NAMALWA (cell line): ENCODE measurements at regions not wholly inside any gene's neighbourhood (a gene's known extent, or its start where the extent isn't known, plus 50 kb on each side); places are given as distances from the start of the nearest gene placed in this dataset.

Source experiments
- DNase-seq: peaks from one replicate; pipeline ENCODE4 v3.0.0-alpha.2; 2015; ENCODE audit warnings: low spot score

DNA sequence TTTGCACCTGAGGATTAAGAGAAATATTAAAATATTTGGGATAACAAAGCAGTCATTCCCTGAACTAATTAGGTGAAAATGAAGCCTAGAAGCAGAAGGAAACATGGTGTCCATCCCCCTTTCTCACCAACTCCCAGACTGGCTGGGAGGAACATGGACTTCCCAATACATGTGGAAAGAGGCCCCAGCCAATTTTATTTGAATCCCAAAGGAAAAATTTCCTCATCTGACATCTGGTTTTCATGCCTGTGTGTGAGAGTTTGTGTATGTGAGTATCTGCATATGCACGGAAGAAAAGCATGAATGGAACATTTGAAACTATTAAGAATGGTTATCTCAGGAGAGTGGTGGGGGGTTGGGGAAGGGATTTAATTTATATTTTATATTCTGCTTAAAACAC is 84.3 kb downstream of the COPS8 start:
- DNase-seq: no peak

DNA sequence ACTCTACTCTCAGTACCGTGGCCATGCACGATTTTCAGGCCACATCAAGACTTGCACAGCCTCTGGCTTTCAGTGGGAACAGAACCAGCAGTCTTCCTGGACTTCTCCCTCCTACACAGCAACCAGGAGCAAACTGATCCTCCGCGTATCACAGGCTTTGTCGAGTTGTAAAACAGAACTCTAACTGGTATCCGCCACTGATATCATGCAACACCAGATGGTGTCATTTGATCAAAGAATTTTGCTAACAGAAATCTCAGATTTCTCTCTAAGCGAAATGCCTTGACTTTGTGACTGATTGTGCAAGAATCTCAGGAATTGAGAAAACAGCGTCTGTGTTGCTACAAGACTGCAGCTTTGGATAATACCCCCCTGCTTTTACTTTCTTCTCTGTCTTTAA is 85.7 kb downstream of the COPS8 start:
- DNase-seq: no peak

DNA sequence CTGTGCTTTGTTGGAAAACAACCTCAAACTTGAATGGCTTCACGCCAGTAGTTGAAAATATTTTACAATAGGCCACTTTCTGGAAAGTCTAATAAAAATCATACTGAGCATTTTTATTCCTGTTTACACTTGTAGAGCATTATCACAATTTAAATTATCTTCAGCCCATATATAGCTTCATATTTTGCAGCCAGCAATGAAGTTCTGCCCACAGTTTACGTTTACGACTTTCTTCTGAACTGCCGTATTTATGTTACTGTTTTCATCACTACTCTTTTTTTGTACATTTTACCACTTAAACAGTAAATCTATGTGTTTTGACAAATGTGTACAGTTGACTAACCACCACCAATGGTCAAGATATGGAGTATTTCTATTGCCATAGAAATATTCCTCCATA is 86.2 kb downstream of the COPS8 start:
- no peak for DNase-seq

DNA sequence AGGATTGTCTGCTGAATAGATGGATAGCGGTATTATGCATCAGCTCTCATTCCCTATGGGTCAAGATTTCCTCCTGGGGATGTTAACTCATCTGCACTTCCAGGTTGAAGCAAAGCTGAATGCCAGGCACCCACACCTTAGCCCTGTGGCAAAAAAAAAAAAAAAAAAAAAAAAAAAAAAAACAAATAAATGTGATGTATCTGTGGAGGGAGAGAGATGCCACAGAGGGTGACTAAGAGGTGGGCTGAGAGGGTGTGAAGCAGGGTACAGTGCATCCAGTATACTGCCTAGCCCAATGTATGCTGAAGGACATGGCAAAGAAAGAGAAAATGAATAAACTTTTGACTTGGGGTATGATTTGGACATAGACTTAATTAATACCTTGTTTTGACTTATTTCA is 91.4 kb downstream of the COPS8 start:
- no peak for DNase-seq

DNA sequence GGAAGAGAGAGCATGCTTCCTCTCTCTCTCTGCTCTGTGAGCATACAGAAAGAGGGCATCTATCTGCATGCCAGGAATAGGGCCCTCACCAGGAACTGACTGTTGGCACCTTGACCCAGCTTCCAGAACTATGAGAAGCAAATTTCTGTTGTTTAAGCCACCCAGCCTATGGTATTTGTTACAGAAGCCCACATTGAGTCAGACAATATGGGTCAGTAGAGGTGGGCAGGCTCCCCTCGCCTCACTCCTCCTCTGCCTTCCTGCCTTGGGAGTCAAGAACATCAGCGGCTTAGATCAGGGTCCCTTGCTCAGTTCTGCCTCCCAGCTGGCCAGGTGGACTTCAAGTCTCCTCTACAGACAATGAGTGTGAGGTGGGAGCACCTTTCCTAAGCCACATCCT is 92.3 kb downstream of the COPS8 start:
- DNase-seq: no peak

DNA sequence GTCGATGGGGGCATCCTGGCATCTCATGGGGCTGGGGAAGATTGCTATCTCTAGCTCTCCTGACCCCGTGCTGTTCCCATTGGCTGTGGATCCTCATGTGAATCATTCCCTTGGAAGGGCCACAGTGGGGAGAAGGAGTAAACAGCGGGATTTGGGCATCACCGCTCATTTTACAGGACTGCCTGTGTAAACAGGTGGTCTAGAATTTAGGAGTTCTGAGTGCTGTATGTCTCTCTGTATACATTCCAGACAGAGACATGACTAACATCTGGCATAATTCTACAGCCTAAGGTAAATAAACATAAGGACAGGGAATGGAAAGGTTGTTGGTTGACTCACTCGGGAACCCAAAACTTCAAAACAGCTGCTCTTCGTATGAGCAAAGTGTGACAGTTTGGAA is 92.7 kb downstream of the COPS8 start:
- no peak for DNase-seq

DNA sequence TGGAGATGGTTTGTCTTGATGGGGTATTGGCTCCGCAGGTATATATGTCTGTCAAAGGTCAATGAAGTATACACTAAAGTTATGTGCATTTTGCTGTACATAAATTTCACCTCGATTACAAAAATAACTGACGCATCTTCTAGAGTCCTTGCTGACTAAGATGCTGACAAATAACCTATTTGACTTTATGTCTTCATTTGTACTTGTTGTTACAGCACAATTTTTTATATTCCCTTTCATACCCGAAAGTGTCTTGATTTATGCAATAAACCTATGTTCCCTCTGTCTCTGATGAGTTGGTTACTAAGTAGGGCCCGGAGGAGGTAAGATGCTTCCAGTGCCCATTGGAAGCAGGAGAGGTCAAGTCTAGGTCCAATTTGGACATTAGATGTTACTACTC is 93.5 kb downstream of the COPS8 start:
- no peak for DNase-seq

DNA sequence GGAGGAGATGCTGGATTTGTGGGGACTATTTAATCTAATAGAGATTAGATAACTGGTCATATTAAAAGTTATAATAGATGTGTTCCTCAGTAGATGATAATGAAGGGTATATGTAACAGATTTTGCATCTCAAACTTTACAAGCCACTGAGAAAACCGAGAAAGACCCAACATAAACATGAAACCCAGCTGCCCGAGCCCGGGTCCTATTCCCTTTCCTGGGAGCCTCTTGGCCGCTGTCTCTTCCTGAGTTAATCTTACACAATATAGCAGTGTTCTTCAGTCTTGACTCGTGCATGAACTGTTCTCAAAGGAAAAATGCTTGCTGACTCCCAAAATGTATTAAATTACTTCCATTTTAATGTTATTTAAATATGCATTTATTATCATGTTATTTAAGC is 94.5 kb downstream of the COPS8 start:
- DNase-seq: no peak

DNA sequence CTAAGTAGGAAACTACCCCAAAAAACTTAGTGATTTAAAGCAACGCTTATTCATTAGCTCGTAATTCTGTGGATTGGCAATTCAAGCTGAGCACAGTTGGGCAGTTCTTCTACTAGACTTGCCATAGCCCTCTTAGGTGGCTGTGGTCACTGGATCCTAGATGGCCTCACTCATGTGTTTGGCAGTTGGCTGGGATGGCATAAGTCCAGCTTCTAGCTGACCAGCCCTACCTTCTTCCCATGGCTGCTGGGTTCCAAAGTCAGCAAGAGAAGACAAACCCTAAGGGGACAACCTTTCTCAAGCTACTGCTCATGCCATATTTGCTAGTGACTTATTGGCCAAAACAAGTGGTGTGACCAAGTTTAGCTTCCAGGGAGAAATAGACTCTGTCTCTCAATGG is 95.3 kb downstream of the COPS8 start:
- DNase-seq: no peak

DNA sequence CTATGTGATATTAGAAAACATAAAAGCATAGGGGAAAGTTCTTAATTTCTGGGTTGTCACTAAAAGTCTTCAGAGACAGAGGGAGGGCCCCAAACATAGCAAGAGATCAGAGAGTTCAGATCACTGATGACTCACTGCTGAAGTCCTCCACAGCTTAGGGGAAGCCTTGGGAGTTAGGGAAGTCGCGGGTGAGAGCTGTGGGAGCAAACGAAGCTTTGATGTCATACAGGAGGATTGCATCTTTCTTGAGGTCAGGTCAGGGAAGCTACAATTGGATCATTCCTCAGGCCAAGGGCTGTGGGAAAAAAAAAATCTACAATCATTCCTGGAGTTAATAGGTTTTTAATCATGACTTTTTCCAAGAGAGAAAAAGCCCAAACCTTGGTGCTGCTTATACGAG is 96.2 kb downstream of the COPS8 start:
- DNase-seq: no peak

DNA sequence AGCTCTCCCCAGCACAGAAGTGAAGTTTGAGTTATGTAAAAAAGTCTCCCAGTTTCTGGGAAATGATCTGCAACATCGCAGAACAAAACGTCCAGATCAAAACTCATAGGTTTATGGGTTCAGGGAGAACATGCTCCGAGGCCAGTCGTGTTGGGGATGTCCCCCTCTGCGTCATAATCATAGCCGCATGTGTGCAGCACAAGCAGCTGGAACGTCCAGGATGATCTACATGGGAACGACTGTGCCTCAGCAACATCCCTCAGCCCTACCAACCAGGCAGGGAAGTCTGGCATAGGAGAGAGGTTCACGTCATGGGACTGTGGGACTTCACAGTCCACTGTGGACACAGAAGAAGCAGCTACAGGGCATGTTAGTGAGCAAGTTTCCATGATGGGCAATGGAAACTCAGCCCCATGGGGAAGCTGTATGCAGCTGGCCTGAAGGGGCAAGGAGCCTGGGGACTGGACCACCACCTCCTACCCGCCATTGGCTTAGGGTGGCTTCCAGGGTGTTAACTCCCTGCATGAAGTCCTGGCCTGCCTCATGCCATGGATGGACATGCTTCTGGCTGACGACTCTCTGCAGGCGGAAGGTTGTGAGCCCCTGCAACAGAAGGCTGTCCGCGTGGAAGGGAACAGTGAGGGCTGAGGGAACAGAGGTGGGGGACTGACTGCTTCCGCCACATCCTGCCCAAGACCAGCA is 96.9 kb downstream of the COPS8 start:
- DNase-seq: no peak

DNA sequence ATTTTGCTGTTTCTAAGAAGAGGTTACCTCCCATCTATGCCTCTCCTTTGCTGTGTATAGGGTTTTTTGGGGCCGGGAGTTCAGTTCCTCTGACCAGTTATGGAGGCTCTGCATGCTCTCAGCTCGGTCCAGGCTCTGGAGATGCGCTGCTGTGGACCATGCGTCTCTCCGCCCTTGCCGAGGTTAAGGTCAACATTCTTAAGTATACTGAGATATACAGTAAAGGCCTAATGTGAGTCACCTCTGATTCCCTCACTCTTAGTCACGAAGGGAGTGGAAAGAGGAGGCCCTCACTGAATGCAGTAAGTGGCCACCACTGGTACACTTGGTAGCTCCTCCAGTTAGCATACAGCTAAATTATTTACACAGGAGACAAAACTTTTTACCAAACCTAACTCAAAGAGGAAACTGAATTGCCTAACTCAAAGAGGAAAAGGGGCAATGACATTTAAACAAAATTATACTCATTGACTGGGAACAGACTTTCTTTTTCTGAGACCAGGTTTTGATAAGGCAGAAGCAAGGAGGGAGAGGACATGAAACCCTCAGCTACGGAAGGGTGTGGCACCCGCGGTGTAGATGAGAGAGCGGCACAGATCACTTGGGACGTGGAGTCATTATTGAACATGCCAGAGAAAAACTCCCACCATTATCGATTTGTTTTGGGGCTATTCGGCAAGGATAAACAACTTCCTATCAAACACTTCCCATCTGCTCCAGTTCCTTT is 98.7 kb downstream of the COPS8 start:
- DNase-seq: no peak

DNA sequence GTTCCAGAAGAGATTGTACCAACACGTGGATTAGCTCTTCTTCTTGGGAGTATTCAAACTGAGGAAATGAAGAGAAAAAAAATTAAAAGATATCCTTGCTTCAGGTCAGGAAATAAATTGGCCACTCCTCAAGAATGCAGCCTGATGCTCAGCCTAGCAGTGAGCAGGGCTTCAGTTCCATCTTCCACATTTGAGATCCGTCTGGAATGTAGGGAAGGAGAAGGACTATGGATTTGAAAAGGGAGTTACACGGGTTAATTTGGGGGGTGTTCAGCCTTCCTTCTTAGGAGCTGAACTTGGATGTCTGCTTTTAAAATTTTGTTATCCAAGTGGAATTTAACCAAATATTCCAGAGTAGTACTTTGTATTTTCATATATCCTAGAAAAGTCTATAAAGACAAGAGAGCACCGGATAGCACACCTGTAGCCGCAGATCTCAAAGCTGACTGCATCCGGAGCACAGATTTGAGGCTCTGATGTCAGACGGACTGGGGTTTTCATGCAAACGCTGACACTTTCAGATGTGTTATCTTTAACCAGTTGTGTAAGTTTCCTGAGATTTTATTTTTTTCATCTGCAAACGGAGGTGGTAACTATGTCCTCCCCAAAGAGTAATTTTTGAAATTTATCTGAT is 99.3 kb downstream of the COPS8 start:
- no peak for DNase-seq

DNA sequence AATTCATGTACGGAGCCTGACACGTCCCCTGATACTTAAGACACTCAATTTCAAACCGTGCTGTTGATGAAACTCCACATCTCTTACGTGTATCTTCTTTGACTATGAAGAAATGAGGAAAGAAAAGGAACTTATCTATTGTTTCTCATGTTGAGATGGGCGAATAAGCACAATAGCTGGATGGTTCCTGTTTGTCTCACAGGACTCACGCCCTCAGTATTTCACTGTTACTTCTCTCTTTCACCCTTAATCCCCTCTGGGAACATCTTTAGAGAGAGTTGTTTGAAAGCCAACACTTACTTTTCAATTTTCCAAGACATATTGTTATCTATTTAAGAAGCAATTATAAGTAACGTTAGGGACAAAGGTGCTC is 99.8 kb downstream of the COPS8 start:
- DNase-seq: no peak

DNA sequence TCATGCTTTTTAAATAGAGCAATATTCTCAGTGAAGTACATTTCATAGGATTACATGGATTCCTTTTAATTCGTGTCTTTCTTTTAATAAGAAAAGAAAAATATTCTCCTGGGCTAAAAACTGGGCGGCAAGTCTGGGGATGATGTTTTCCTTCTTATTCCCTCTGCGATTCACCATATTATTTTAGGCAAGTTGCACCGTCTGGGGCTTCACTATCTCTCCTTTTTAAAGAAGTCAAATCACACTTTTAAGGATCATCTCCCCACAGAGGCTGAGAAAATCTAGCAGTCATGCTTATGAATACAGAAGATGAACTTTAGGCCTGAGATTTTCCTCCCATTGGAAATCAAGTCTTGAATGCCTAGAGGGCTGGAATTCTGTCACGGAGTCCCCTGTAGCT is 104.1 kb downstream of the COPS8 start:
- no peak for DNase-seq

DNA sequence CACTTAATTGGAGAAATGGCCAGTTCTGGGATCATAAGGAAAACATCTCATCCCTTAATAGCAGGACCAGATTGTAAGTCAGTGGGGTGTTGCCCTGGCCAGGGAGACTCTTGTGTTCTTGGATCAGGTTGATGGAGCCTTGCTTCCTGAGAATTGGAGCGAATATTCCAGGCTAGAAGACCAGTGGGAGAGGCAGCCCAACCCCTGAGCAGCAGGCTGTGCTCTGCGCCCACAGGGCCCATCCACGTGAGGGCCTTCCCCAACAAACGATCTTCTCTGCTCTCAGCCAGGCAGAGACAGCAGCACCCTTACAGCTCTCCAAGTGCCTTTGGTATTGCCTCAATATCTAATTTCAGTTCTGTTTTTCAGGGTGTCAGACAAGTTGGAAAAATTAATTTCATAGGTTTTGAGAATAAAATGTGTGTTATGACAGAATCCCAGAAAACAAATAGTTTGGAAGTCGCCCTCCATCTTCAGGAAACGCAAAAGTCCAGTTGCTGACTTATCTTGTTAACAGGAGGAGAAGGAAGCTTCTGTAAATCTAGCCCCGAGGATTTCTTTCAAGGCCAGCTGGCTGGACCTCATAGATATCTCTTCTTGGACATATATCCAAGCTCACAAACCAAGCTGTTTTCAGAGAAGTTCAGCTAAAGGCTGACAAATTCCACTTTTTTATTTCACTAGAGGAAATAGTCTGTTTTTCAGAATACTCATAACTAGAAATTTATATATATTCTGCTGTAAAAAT is 105.5 kb downstream of the COPS8 start:
- DNase-seq: no peak

DNA sequence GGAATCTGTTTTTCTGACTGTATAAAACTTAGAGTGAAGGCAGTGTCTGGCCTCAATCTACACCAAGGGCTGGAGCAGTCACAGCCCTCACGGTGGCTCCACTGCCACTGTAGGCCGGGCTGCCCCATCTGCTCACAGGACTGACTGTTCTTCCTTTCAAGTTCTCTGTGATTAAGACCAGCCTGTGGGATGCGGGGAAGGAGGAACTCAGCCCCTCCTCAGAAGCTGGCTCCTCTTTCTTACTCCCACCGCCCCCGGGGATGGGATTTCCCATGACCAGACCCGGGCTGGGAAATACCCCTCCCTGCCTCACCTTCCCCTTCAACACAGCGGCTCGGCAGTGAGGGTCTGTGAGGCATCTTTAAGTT is 106.0 kb downstream of the COPS8 start:
- no peak for DNase-seq

DNA sequence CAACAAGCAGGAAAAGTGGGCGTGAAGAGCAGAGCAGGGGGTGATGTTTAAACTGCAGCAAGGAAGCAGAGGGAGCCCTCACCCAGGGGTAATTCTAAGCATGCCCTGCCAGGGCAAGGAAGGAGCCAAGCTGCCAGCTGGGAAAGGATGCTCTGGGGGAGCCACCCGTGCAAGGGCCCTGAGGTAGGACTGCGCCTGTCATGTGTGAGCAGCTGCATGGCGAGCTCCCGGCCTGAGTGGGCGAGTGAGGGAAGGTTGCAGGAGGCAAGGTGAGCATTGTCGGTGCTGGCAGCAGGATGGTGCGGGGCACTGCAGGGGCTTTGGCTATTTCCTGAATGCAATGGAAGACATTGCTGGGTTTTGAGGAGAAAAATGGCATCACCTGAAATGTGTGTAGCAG is 107.2 kb downstream of the COPS8 start:
- DNase-seq: no peak

DNA sequence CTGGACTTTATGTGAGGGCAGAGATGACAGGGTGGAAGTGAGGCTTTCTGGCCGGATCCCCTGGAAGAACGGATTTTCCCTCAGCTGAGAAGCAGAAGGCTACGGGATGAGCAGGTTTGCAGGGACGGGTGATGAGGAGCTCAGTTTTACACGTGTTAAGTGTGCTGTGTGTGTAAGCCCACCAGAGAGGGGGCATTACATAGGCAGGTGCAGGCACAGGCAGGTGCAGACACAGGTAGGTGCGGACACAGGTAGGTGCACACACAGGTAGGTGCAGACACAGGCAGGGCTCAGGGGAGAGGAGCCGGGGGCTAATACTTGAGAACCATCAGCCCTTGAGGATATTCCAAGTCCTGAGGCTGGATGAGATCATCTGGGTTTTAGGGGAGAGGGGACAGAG is 107.7 kb downstream of the COPS8 start:
- DNase-seq: no peak

DNA sequence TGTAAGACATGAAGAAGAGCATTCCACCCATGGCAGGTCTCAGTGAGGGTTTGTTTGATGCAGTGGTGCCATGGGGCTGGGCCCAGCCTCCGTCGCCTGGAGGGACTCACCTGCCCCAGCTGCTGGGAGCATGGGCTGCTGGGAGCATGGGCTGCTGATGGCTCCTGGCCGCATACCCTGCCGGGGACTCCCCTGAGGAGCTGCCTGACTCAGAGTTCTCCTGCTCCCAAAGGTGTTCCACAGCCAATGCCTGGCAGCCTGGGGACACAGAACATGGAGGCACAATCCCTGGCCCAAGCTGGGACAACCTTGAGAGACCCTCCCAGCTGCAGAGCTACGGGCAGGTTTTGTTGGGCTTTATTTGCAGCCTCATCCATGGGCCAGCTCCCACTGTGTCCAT is 108.4 kb downstream of the COPS8 start:
- no peak for DNase-seq

DNA sequence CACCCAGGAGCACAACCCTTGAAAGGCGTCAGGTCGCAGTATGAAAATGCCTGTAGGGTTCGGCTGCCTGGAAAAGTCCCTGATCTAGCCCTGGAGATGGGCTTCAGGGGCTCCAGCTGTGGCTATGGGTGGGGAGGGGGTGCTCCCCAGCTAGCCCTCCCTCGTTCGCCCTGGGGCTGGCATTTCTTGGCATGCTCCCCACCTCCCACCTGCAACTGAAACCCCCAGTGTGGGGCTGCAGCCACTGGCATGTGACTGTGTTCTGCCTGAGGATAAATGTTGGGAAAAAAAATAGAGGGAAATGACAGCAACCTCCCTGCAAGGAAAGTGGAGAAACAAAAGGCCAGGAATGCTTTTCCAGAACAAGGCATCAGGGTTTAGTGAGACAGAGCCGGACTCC is 109.2 kb downstream of the COPS8 start:
- DNase-seq: no peak

DNA sequence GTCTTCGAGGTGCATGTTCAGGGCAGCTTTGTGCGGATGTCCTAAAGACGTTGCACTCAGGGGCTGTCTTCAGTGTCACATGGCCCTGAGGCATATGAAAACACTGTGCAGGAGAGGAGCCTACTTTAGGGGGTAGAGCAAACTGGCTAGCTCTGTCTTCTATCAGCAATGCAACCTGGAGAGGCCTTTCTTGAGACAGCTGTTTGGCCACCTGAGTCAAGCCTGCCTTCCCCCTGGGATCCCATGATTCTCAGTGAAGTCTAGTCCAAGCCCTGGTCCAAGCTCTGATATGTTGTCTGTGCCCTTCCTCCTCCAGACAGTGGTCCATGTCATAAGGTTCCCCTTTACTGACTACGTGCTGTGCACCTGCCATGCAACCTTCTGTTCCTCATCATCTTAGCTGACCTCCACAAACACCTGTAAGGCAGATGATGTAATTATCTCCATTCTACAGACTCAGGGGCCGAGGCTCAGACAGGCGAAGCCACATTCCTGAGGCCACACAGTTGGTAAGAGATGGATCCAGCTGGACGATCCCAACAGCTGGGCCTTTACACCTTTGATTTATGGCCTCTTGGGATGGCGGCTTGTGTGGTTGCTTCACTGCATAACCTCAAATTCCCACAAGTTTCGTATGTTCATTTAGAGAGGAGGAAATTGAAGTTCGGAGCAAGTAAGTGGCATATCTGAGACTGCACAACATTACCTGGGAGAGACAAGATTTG is 109.9 kb downstream of the COPS8 start:
- DNase-seq: no peak
